GM21528 (cell line): ENCODE measurements at regions not wholly inside any gene's neighbourhood (a gene's known extent, or its start where the extent isn't known, plus 50 kb on each side); places are given as distances from the start of the nearest gene placed in this dataset.

Source experiments
- ATAC-seq: cut with Tn5 transposase; IDR thresholded peaks from one replicate; pipeline ENCODE4 v1.9.1; 2021; ENCODE audit warnings: mild to moderate bottlenecking, moderate library complexity; ENCODE audit not compliant: unreplicated experiment, low FRiP score

GRCh38 chr16:87067003-87067556, 250.1 kb downstream of the C16orf95 start:
- ATAC-seq, result no peak

GRCh38 chr16:87067836-87068761, 249.1 kb downstream of the C16orf95 start:
- no peak for ATAC-seq

- ATAC-seq, result no peak
Measured at GRCh38 chr16:87068762-87069150, 248.4 kb downstream of the C16orf95 start.

- no peak for ATAC-seq
Measured at GRCh38 chr16:87070657-87071056, 246.5 kb downstream of the C16orf95 start.

GRCh38 chr16:87072101-87072500, 245.1 kb downstream of the C16orf95 start:
- no peak for ATAC-seq

GRCh38 chr16:87074641-87075318, 242.4 kb downstream of the C16orf95 start:
- ATAC-seq, result no peak

DNA sequence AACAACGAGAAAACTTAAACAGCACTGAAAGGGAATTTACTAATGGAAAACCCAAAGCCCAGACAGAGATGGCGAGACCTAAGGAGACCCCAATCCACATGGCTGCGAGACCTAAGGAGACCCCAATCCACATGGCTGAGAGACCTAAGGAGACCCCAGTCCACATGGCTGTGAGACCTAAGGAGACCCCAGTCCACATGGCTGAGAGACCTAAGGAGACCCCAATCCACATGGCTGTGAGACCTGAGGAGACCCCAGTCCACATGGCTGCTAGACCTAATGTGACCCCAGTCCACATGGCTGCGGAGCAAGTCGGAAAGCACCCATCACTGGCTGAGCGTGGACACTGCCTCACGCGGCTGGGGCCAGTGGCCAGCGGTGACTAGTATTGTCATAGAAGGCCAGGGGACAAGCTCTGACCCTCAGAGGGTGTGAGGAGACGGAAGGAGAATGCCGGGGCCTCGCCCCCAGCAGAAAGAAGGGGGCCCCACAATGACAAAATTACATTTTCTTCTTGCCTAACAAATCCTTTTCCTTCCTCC, 241.8 kb downstream of the C16orf95 start:
- ATAC-seq, result no peak

GRCh38 chr16:87076331-87076949, 240.8 kb downstream of the C16orf95 start:
- no peak for ATAC-seq

- ATAC-seq, result no peak
Measured at GRCh38 chr16:87076950-87077749, 240.0 kb downstream of the C16orf95 start.

- no peak for ATAC-seq
Measured at GRCh38 chr16:87077750-87078127, 239.5 kb downstream of the C16orf95 start.

GRCh38 chr16:87080571-87081167, 236.5 kb downstream of the C16orf95 start:
- no peak for ATAC-seq

GRCh38 chr16:87085441-87085840, 231.8 kb downstream of the C16orf95 start:
- no peak for ATAC-seq

- no peak for ATAC-seq
Measured at GRCh38 chr16:87086156-87086555, 231.0 kb downstream of the C16orf95 start.

DNA sequence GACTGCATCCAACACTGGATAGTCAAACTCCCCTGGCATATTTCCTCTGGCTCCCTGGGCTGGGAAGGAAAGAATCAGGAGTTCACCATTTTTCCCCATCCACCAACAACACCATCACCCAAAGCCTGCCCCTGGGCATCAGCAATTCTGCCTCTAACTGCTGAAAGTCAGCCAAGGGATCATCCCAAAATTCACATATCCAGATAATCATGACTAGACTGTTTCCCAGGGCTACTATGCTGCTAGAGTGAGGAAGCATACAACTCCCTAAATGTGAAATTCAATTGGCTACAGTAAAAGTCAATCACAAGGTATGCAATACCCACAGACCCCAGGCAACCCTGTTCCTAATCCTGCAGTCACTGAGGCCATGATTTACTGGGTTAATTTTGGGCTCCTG, 230.6 kb downstream of the C16orf95 start:
- ATAC-seq, result no peak

GRCh38 chr16:87092958-87093357, 224.2 kb downstream of the C16orf95 start:
- no peak for ATAC-seq

- no peak for ATAC-seq
Measured at GRCh38 chr16:87093804-87094555, 223.2 kb downstream of the C16orf95 start.

DNA sequence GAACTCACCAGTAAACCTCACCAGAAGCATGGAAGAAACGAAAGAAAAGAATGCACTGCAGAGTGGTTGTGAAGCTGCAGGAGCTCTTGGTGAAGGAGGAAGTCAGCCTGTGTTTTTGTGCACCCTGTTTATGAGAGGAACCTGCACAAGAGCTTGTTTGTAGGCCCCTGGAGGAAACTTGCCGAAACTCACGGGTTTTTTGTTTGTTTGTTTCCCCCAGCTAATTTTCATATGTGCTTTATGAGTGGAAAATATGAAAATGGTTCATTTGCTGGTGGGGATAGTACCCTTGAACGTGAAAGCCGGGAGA, 222.7 kb downstream of the C16orf95 start:
- ATAC-seq, result no peak

- ATAC-seq, result no peak
Measured at GRCh38 chr16:87095271-87095670, 221.9 kb downstream of the C16orf95 start.

DNA sequence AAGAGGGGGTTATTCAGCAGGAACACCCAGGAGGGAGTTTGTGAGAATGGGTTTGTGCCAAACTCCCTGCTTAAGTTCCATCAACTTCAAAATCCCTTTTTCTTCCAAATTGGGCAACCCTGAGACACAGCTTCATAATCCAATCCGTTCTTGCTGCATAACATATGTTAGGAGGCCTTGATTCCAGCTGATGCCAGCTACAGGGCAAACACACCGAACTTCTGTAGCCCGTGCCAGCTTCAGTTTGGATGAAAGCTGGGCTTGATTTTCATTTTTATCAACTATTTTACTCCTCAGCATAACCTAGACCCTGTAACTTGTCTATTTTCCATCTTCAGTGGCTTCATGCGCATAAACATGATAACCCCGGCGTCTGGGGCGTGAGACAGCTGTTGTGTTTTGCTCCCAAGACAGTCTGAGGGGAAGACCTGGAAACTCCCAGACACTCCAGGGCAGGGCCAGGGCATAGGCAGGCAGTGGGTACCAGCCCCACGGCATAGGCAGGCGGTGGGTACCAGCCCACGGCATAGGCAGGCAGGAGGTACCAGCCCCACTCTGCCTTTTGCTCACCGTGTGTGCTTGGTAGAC, 220.4 kb downstream of the C16orf95 start:
- no peak for ATAC-seq
